ENCODE measurements at regions not wholly inside any gene's neighbourhood (a gene's known extent, or its start where the extent isn't known, plus 50 kb on each side); places are given as distances from the start of the nearest gene placed in this dataset.

GRCh38 chr7:12814828-12815227, 127.4 kb downstream of the ARL4A start:
- no peak for TF ChIP-seq POLR2A (IDR thresholded peaks at IDR 0.05)
- no peak for TF ChIP-seq CTCF (IDR thresholded peaks at IDR 0.05)

Data from sigmoid colon (tissue), 3 donors.